ENCODE measurements at regions not wholly inside any gene's neighbourhood (a gene's known extent, or its start where the extent isn't known, plus 50 kb on each side); places are given as distances from the start of the nearest gene placed in this dataset.

- no peak for TF ChIP-seq GATA3 (IDR thresholded peaks at IDR 0.05; ENCODE audit: low read depth, low read length)
- TF ChIP-seq GATA2 (IDR thresholded peaks at IDR 0.05; ENCODE audit: low read depth, low read length) = no peak
These were observed 50.0 kb upstream of the PTER start for GRCh38 chr10:16386855-16387254.
